ENCODE measurements at regions not wholly inside any gene's neighbourhood (a gene's known extent, or its start where the extent isn't known, plus 50 kb on each side); places are given as distances from the start of the nearest gene placed in this dataset.
"Not testable (repeated sequence)": the region's sequence is repeated elsewhere in the genome, so short reads cannot be mapped to it uniquely, and the experiment has no call there.

DNA sequence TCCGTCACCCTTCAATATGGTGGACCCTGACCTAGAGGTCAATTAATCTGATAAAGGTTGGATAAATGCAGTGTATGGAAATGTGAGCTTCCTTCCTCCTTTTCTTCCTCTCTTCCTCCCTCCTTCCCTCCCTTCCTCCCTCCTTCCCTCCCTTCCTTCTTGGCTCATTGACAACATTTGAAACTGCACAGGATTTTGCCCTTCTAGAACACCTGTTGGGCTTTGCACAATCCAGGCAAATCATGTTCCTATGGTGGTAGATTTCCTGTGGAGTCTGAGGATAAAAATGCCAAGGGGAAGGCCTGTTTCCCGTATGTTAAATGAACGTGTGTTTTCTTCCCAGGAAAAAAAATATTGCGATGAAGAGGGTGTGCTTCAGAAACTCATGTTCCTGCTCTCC, 642.8 kb downstream of the EPM2A start:
- peaks cover 13% of the 10 kb centered on the region for H3K27me3 Mint-ChIP-seq
- H3K4me1 Mint-ChIP-seq (ENCODE audit: low read depth) = no peaks in the 10 kb centered on the region
- no peak overlapping the region for H3K27ac Mint-ChIP-seq
- H3K36me3 Mint-ChIP-seq (ENCODE audit: low read depth) = no peaks in the 10 kb centered on the region
- H3K4me3 Mint-ChIP-seq = no peak overlapping the region
- H3K9me3 Mint-ChIP-seq = peaks cover 4% of the 10 kb centered on the region

- Mint-ChIP-seq H3K36me3 (ENCODE audit: low read depth) (no peaks in the 10 kb centered on the region), H3K27me3 (peaks cover 13% of the 10 kb centered on the region), H3K27ac (no peak overlapping the region), H3K9me3 (peaks cover 11% of the 10 kb centered on the region), H3K4me3 (no peak overlapping the region), H3K4me1 (ENCODE audit: low read depth) (no peaks in the 10 kb centered on the region)
Measured at GRCh38 chr6:145093226-145093625, 642.1 kb downstream of the EPM2A start.

GRCh38 chr6:145096846-145097245, 638.5 kb downstream of the EPM2A start:
- Mint-ChIP-seq H3K27me3 (peaks cover 10% of the 10 kb centered on the region), H3K27ac (no peak overlapping the region), H3K36me3 (ENCODE audit: low read depth) (no peaks in the 10 kb centered on the region), H3K4me3 (no peak overlapping the region), H3K4me1 (ENCODE audit: low read depth) (no peaks in the 10 kb centered on the region), H3K9me3 (peaks cover 19% of the 10 kb centered on the region)

DNA sequence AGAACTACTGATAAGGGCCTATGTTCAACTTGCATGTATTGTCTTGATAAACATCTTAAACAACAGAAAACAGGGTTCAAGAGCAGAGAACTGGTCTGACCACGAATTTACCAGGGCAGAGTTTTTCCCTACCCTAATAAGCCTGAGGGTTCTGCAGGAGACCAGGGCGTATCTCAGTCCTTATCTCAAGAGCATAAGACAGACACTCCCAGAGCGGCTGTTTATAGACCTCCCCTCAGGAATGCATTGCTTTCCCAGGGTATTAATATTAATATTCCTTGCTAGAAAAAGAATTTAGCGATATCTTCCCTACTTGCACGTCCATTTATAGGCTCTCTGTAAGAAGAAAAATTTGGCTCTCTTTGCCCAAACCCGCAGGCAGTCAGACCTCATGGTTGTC, 637.2 kb downstream of the EPM2A start:
- not testable (repeated sequence) for H3K27ac Mint-ChIP-seq; H3K4me3 Mint-ChIP-seq; H3K36me3 Mint-ChIP-seq (ENCODE audit: low read depth); H3K4me1 Mint-ChIP-seq (ENCODE audit: low read depth); H3K27me3 Mint-ChIP-seq
- H3K9me3 Mint-ChIP-seq = peaks cover 19% of the 10 kb centered on the region

GRCh38 chr6:145099713-145100112, 635.6 kb downstream of the EPM2A start:
- Mint-ChIP-seq H3K27me3 (peaks cover 5% of the 10 kb centered on the region), H3K9me3 (peaks cover 19% of the 10 kb centered on the region), H3K27ac (no peak overlapping the region), H3K36me3 (ENCODE audit: low read depth) (no peaks in the 10 kb centered on the region), H3K4me3 (no peak overlapping the region), H3K4me1 (ENCODE audit: low read depth) (no peaks in the 10 kb centered on the region)

DNA sequence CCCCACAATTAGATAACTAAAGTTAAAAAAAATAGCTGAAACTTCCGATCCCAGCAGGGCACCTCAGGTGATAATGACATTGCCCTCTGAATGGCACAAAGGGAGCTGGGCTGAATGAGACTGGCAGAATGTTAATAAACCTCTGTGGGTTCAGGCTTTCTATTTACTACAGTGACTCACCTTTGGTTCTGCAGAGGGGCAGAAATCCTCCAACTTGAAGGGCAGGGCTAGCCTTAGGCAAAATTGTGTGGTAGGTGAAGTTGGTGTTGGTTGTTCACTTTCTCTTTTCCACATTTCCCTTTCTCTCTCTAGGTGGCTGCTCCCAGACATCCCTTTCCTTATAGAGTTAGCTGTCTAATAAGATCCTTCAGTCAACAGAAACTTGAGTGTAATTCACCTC, 625.2 kb downstream of the EPM2A start:
- peaks cover 7% of the 10 kb centered on the region for H3K27me3 Mint-ChIP-seq
- no peaks in the 10 kb centered on the region for H3K9me3 Mint-ChIP-seq
- H3K27ac Mint-ChIP-seq = no peak overlapping the region
- no peaks in the 10 kb centered on the region for H3K4me1 Mint-ChIP-seq (ENCODE audit: low read depth)
- H3K36me3 Mint-ChIP-seq (ENCODE audit: low read depth) = no peaks in the 10 kb centered on the region
- no peak overlapping the region for H3K4me3 Mint-ChIP-seq

DNA sequence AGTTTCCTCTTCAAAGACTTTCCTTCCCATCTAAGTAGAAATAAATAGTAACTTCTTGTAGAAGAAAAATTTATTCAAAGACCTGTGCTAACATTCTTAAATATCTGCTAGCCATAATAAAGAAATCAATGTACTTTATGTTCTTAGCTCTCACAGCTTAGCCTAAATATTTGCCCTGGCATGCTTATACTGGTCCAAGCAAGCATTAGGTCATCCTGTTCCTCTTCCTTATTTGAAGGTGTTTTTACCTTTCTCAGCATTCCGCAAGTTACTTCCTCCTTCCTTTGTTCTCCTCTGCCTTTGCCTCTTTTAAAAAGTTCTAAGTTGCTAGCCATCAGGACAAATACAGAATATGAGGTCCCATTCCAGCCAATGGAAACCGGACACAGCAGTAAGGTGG, 623.9 kb downstream of the EPM2A start:
- H3K4me1 Mint-ChIP-seq (ENCODE audit: low read depth); H3K36me3 Mint-ChIP-seq (ENCODE audit: low read depth); H3K4me3 Mint-ChIP-seq; H3K27me3 Mint-ChIP-seq; H3K9me3 Mint-ChIP-seq; H3K27ac Mint-ChIP-seq: not testable (repeated sequence)

DNA sequence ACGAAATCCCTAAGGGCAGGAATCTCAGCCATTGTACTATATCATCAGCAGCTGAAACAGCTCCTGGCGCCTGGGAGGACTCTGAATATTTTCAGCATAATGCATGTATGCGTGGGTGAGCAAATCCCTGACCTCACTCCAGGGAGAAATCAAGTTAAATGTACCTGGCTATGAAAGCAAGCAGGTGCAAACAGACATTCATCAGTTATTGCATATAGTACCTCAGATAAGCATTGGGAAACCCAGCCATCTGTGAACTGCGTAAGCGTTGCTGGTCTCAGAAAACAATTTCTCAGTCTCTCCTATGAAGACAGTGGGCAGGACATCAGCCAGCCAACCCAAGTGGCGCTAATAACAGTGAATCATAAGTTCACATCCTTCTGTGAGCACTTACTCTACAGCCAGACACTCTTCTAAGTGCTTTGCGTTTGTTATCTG, 622.6 kb downstream of the EPM2A start:
- H3K4me3 Mint-ChIP-seq = no peak overlapping the region
- no peaks in the 10 kb centered on the region for H3K9me3 Mint-ChIP-seq
- no peaks in the 10 kb centered on the region for H3K4me1 Mint-ChIP-seq (ENCODE audit: low read depth)
- H3K27ac Mint-ChIP-seq = no peak overlapping the region
- H3K27me3 Mint-ChIP-seq = peaks cover 7% of the 10 kb centered on the region
- H3K36me3 Mint-ChIP-seq (ENCODE audit: low read depth) = no peaks in the 10 kb centered on the region

- Mint-ChIP-seq H3K27ac (no peak overlapping the region), H3K4me3 (no peak overlapping the region), H3K36me3 (ENCODE audit: low read depth) (no peaks in the 10 kb centered on the region), H3K9me3 (no peaks in the 10 kb centered on the region), H3K27me3 (peaks cover 7% of the 10 kb centered on the region), H3K4me1 (ENCODE audit: low read depth) (no peaks in the 10 kb centered on the region)
Measured at GRCh38 chr6:145115638-145116037, 619.7 kb downstream of the EPM2A start.

DNA sequence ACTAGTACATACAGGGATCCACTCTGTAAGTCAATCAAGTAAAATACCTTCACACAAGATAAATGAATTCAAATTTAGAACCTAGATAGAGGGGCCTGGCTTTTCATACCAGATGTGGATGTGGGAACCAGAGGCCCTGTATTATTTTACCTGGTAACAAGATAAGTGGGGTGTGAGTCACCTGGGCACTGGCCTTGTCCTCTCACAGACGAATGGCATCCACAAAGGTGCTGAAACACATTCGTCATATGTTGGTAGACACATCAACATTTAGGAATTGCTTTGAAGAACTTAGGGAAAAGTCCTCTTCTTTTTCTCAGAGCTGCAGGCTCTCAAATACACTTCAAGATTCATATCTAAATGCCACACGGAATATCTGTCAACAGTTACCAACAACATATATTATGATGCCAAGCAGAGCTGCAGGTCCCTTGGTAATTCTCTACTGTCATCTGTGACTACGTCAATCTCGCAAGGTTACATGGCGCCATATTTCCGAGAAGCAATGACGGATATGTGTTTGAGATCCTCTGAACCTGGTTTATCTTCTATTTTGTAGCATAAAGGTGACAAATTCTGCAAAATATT, 618.6 kb downstream of the EPM2A start:
- Mint-ChIP-seq H3K27me3 (peaks cover 7% of the 10 kb centered on the region), H3K4me3 (no peak overlapping the region), H3K4me1 (ENCODE audit: low read depth) (no peaks in the 10 kb centered on the region), H3K27ac (no peak overlapping the region), H3K36me3 (ENCODE audit: low read depth) (no peaks in the 10 kb centered on the region), H3K9me3 (no peaks in the 10 kb centered on the region)

DNA sequence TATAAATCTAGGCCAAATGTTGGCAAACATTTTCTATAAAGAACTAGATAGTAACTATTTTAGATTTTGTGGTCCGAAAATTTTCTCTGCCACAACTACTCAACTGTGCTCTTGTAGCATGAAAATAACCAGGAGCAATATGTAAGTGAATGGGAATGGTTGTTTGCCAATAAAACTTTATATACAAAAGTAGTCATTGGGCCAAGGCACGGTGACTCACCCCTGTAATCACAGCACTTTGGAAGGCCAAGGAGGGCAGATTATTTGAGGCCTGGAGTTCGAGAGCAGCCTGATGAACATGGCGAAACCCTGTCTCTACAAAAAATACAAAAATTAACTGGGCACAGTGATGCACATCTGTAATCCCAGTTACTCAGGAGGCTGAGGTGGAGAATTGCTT, 617.1 kb downstream of the EPM2A start:
- no peaks in the 10 kb centered on the region for H3K9me3 Mint-ChIP-seq
- peaks cover 4% of the 10 kb centered on the region for H3K27me3 Mint-ChIP-seq
- no peaks in the 10 kb centered on the region for H3K36me3 Mint-ChIP-seq (ENCODE audit: low read depth)
- no peaks in the 10 kb centered on the region for H3K4me1 Mint-ChIP-seq (ENCODE audit: low read depth)
- no peak overlapping the region for H3K27ac Mint-ChIP-seq
- no peak overlapping the region for H3K4me3 Mint-ChIP-seq

DNA sequence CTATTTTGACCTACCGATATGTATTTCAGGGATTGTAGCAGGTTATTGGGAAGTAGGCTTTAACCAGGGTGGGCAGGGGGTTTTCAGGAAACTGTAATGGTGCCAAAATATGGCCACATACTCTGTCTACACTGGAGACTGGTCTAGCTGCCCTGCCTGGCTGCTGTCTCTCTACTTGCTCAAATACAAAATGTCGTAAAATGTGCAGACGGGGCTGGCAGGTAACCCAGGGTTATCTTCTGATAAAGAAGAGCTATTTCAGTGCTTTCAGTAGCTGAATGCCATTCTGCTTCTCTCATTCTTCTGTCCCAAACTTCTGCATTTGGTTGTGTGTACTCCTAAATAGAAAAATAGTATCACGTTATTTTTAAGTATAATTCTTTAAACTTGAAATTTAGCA, 616.2 kb downstream of the EPM2A start:
- H3K27ac Mint-ChIP-seq = no peak overlapping the region
- peaks cover 10% of the 10 kb centered on the region for H3K27me3 Mint-ChIP-seq
- H3K4me3 Mint-ChIP-seq = no peak overlapping the region
- no peaks in the 10 kb centered on the region for H3K4me1 Mint-ChIP-seq (ENCODE audit: low read depth)
- H3K36me3 Mint-ChIP-seq (ENCODE audit: low read depth) = no peaks in the 10 kb centered on the region
- H3K9me3 Mint-ChIP-seq = no peaks in the 10 kb centered on the region

- H3K27me3 Mint-ChIP-seq = no peaks in the 10 kb centered on the region
Measured at GRCh38 chr6:145132709-145133108, 602.6 kb downstream of the EPM2A start.

GRCh38 chr6:145135702-145136101, 599.6 kb downstream of the EPM2A start:
- H3K36me3 Mint-ChIP-seq (ENCODE audit: low read depth) = no peaks in the 10 kb centered on the region
- H3K27ac Mint-ChIP-seq = no peak overlapping the region
- H3K4me3 Mint-ChIP-seq = no peak overlapping the region
- no peaks in the 10 kb centered on the region for H3K4me1 Mint-ChIP-seq (ENCODE audit: low read depth)
- no peaks in the 10 kb centered on the region for H3K9me3 Mint-ChIP-seq
- H3K27me3 Mint-ChIP-seq = no peaks in the 10 kb centered on the region

More at GRCh38 chr6:145132709-145133108, 602.6 kb downstream of the EPM2A start:
- Mint-ChIP-seq H3K36me3 (ENCODE audit: low read depth) (no peaks in the 10 kb centered on the region), H3K4me3 (no peak overlapping the region), H3K4me1 (ENCODE audit: low read depth) (no peaks in the 10 kb centered on the region), H3K27ac (no peak overlapping the region), H3K9me3 (no peaks in the 10 kb centered on the region)

DNA sequence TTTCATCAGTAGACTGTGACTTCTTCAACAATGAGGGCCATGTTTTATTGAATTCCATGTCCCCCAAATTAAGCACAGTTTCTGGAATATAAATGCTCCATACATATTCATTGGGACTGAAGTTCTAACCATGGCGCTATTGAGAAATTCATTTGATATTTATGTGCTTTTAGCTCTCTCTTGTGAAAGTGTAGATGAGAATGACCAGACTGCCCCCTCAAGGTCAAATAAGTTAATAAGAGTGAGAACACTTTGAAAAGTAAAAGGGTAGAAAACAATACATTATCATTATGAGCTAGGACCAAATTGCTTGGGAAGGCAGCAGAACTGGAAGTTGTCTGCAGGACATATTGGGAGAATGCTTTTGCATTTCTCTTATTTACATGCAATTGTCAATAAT, 597.9 kb downstream of the EPM2A start:
- no peaks in the 10 kb centered on the region for H3K27me3 Mint-ChIP-seq
- H3K27ac Mint-ChIP-seq = no peak overlapping the region
- no peaks in the 10 kb centered on the region for H3K4me1 Mint-ChIP-seq (ENCODE audit: low read depth)
- no peaks in the 10 kb centered on the region for H3K9me3 Mint-ChIP-seq
- H3K4me3 Mint-ChIP-seq = no peak overlapping the region
- H3K36me3 Mint-ChIP-seq (ENCODE audit: low read depth) = no peaks in the 10 kb centered on the region

DNA sequence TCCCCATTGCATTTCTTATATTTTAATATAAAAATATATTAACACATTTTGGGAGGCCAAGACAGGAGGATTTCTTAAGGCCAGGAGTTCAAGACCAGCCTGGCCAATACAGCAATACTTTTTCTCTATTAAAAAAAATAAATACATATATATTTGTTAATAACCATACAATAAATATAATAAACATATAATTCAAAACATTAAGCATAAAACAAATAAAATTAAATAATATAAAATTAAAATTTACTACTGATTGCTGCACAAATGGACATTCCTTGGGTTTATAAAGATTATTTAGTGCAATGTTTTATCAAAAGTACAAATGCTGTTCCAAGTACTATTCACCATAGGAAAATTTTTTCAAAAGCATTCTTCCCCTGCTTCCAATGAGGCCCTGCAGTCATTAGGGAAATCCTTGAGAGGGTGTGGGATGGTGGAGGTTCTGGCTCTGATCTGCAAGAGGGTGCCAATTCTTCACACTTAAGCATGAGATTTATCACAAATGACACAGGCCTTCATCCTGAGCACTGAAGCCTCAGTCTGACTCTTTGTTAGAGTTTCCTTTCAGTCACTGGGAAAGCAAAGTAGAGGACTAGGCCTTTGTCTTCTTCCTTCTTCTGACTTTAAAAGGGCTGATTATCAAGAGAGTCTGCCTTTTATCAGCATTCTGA, 596.7 kb downstream of the EPM2A start:
- Mint-ChIP-seq H3K27ac (no peak overlapping the region), H3K27me3 (no peaks in the 10 kb centered on the region), H3K36me3 (ENCODE audit: low read depth) (no peaks in the 10 kb centered on the region), H3K9me3 (no peaks in the 10 kb centered on the region), H3K4me1 (ENCODE audit: low read depth) (no peaks in the 10 kb centered on the region), H3K4me3 (no peak overlapping the region)
